ENCODE measurements at regions not wholly inside any gene's neighbourhood (a gene's known extent, or its start where the extent isn't known, plus 50 kb on each side); places are given as distances from the start of the nearest gene placed in this dataset.

- peak; percentile 34 for DNase-seq (ENCODE audit: low spot score)
These were observed 142.9 kb upstream of the WNT4 start for GRCh38 chr1:22285549-22286396.

- DNase-seq (ENCODE audit: low spot score), result no peak
These were observed 143.6 kb upstream of the WNT4 start for GRCh38 chr1:22286491-22286890.

GRCh38 chr1:22287273-22287672, 144.4 kb upstream of the WNT4 start:
- DNase-seq (ENCODE audit: low spot score), result no peak

GRCh38 chr1:22287946-22288520, 145.1 kb upstream of the WNT4 start:
- DNase-seq (ENCODE audit: low spot score), result no peak

GRCh38 chr1:22288593-22289241, 145.8 kb upstream of the WNT4 start:
- DNase-seq (ENCODE audit: low spot score), result no peak

GRCh38 chr1:22289307-22289995, 146.6 kb upstream of the WNT4 start:
- no peak for DNase-seq (ENCODE audit: low spot score)

- DNase-seq (ENCODE audit: low spot score), result no peak
These were observed 147.3 kb upstream of the WNT4 start for GRCh38 chr1:22290157-22290556.

GRCh38 chr1:22290611-22291010, 147.7 kb upstream of the WNT4 start:
- no peak for DNase-seq (ENCODE audit: low spot score)

GRCh38 chr1:22291057-22291456, 148.2 kb upstream of the WNT4 start:
- no peak for DNase-seq (ENCODE audit: low spot score)

- no peak for DNase-seq (ENCODE audit: low spot score)
These were observed 148.6 kb upstream of the WNT4 start for GRCh38 chr1:22291494-22291893.

- DNase-seq (ENCODE audit: low spot score), result no peak
These were observed 149.3 kb upstream of the WNT4 start for GRCh38 chr1:22292011-22292788.

- DNase-seq (ENCODE audit: low spot score), result no peak
These were observed 152.5 kb upstream of the WNT4 start for GRCh38 chr1:22295396-22295795.

- DNase-seq (ENCODE audit: low spot score), result no peak
These were observed 153.0 kb upstream of the WNT4 start for GRCh38 chr1:22295856-22296255.

- DNase-seq (ENCODE audit: low spot score), result no peak
These were observed 154.0 kb upstream of the WNT4 start for GRCh38 chr1:22296701-22297591.

- DNase-seq (ENCODE audit: low spot score), result no peak
These were observed 153.7 kb upstream of the ZBTB40 start for GRCh38 chr1:22297999-22298398.

GRCh38 chr1:22303816-22304215, 147.8 kb upstream of the ZBTB40 start:
- no peak for DNase-seq (ENCODE audit: low spot score)

GRCh38 chr1:22309572-22309971, 142.1 kb upstream of the ZBTB40 start:
- DNase-seq (ENCODE audit: low spot score), result peak; percentile 4

GRCh38 chr1:22311461-22311860, 140.2 kb upstream of the ZBTB40 start:
- DNase-seq (ENCODE audit: low spot score), result no peak

- DNase-seq (ENCODE audit: low spot score), result no peak
These were observed 138.3 kb upstream of the ZBTB40 start for GRCh38 chr1:22313321-22313720.

- DNase-seq (ENCODE audit: low spot score), result no peak
These were observed 136.9 kb upstream of the ZBTB40 start for GRCh38 chr1:22314706-22315105.

All from left forelimb (tissue), 1 donor.